ENCODE measurements at regions not wholly inside any gene's neighbourhood (a gene's known extent, or its start where the extent isn't known, plus 50 kb on each side); places are given as distances from the start of the nearest gene placed in this dataset.

- Histone ChIP-seq H3K9me3 (no peaks in the 10 kb centered on the region), H3K9ac (ENCODE audit: low read depth in 2 of 2, low read length in 2 of 2) (no peak overlapping the region), H3K27me3 (no peaks in the 10 kb centered on the region), H3K4me3 (no peak overlapping the region), H3K27ac (no peak overlapping the region), H3K4me1 (no peaks in the 10 kb centered on the region), H3K36me3 (no peaks in the 10 kb centered on the region)
- TF ChIP-seq CTCF (IDR thresholded peaks at IDR 0.05): no peak
- DNase-seq: no peak
- intact Hi-C loops (cut with DNase I): no loop called here
Measured at GRCh38 chr16:89027281-89027680, 50.3 kb upstream of the CBFA2T3 start.

- Histone ChIP-seq H3K4me3 (no peak overlapping the region), H3K27me3 (no peaks in the 10 kb centered on the region), H3K9ac (ENCODE audit: low read depth in 2 of 2, low read length in 2 of 2) (no peak overlapping the region), H3K36me3 (no peaks in the 10 kb centered on the region), H3K9me3 (no peaks in the 10 kb centered on the region), H3K4me1 (no peaks in the 10 kb centered on the region), H3K27ac (no peak overlapping the region)
- no peak for TF ChIP-seq CTCF (IDR thresholded peaks at IDR 0.05)
- intact Hi-C loops (cut with DNase I): no loop called here
- DNase-seq: peak; percentile 34
Measured at GRCh38 chr16:89031715-89032659, 55.0 kb upstream of the CBFA2T3 start.

GRCh38 chr16:89033304-89033703 is 56.3 kb upstream of the CBFA2T3 start:
- H3K4me3 ChIP-seq: no peak overlapping the region
- intact Hi-C loops (cut with DNase I): no loop called here
- H3K27ac ChIP-seq: no peak overlapping the region
- H3K9me3 ChIP-seq: no peaks in the 10 kb centered on the region
- H3K36me3 ChIP-seq: no peaks in the 10 kb centered on the region
- no peak overlapping the region for H3K9ac ChIP-seq (ENCODE audit: low read depth in 2 of 2, low read length in 2 of 2)
- H3K27me3 ChIP-seq: no peaks in the 10 kb centered on the region
- TF ChIP-seq CTCF (IDR thresholded peaks at IDR 0.05): no peak
- DNase-seq: no peak
- H3K4me1 ChIP-seq: no peaks in the 10 kb centered on the region

GRCh38 chr16:89033796-89034572 is 57.0 kb upstream of the CBFA2T3 start:
- Histone ChIP-seq H3K9ac (ENCODE audit: low read depth in 2 of 2, low read length in 2 of 2) (no peak overlapping the region), H3K4me3 (no peak overlapping the region), H3K4me1 (no peaks in the 10 kb centered on the region), H3K9me3 (no peaks in the 10 kb centered on the region), H3K27ac (no peak overlapping the region), H3K36me3 (no peaks in the 10 kb centered on the region), H3K27me3 (no peaks in the 10 kb centered on the region)
- no peak for DNase-seq
- intact Hi-C loops (cut with DNase I): no loop called here
- TF ChIP-seq CTCF (IDR thresholded peaks at IDR 0.05): no peak

- no peak for TF ChIP-seq CTCF (IDR thresholded peaks at IDR 0.05)
- no peak overlapping the region for H3K4me3 ChIP-seq
- H3K9me3 ChIP-seq: no peaks in the 10 kb centered on the region
- H3K36me3 ChIP-seq: no peaks in the 10 kb centered on the region
- H3K27me3 ChIP-seq: no peaks in the 10 kb centered on the region
- no peak for DNase-seq
- H3K9ac ChIP-seq (ENCODE audit: low read depth in 2 of 2, low read length in 2 of 2): no peak overlapping the region
- H3K27ac ChIP-seq: no peak overlapping the region
- no peaks in the 10 kb centered on the region for H3K4me1 ChIP-seq
- intact Hi-C loops (cut with DNase I): no loop called here
Measured at GRCh38 chr16:89034573-89034961, 57.6 kb upstream of the CBFA2T3 start.
